NCI-H524 (cell line): ENCODE measurements at regions not wholly inside any gene's neighbourhood (a gene's known extent, or its start where the extent isn't known, plus 50 kb on each side); places are given as distances from the start of the nearest gene placed in this dataset.
A peak's percentile ranks its signal among the peaks of the same experiment; 100 is the strongest.

Source experiments
- DNase-seq, 2 experiments: peaks; one replicate each; lab custom pipeline; 2025; lab: John Stamatoyannopoulos, UW

GRCh38 chr20:11296221-11296620 lies 621.5 kb upstream of the BTBD3 start:
- DNase-seq: no peak

- DNase-seq: peak in 1 of 2 experiments; percentile 3
These were observed 620.7 kb upstream of the BTBD3 start for GRCh38 chr20:11296951-11297350.

GRCh38 chr20:11301699-11302098 lies 616.0 kb upstream of the BTBD3 start:
- no peak for DNase-seq

- no peak for DNase-seq
These were observed 615.3 kb upstream of the BTBD3 start for GRCh38 chr20:11302436-11302835.

GRCh38 chr20:11304795-11305194 lies 612.9 kb upstream of the BTBD3 start:
- no peak for DNase-seq

- DNase-seq: no peak
These were observed 612.3 kb upstream of the BTBD3 start for GRCh38 chr20:11305406-11305805.

GRCh38 chr20:11311659-11312224 lies 606.0 kb upstream of the BTBD3 start:
- peak; percentile 2 to 48 for DNase-seq

GRCh38 chr20:11315525-11315924 lies 602.2 kb upstream of the BTBD3 start:
- no peak for DNase-seq

- DNase-seq: no peak
These were observed 601.4 kb upstream of the BTBD3 start for GRCh38 chr20:11316244-11316643.

- DNase-seq: no peak
These were observed 597.7 kb upstream of the BTBD3 start for GRCh38 chr20:11320033-11320432.

GRCh38 chr20:11323816-11324215 lies 593.9 kb upstream of the BTBD3 start:
- no peak for DNase-seq

GRCh38 chr20:11324990-11325389 lies 592.7 kb upstream of the BTBD3 start:
- DNase-seq: no peak

- no peak for DNase-seq
These were observed 588.9 kb upstream of the BTBD3 start for GRCh38 chr20:11328839-11329238.

- DNase-seq: no peak
These were observed 588.4 kb upstream of the BTBD3 start for GRCh38 chr20:11329271-11329670.

GRCh38 chr20:11331096-11331495 lies 586.6 kb upstream of the BTBD3 start:
- no peak for DNase-seq

- no peak for DNase-seq
These were observed 585.3 kb upstream of the BTBD3 start for GRCh38 chr20:11332381-11332780.

GRCh38 chr20:11333634-11334033 lies 584.1 kb upstream of the BTBD3 start:
- DNase-seq: no peak

- DNase-seq: no peak
These were observed 580.1 kb upstream of the BTBD3 start for GRCh38 chr20:11337361-11338130.

GRCh38 chr20:11338496-11339306 lies 579.0 kb upstream of the BTBD3 start:
- no peak for DNase-seq

GRCh38 chr20:11344939-11345338 lies 572.8 kb upstream of the BTBD3 start:
- DNase-seq: no peak

GRCh38 chr20:11347738-11348137 lies 570.0 kb upstream of the BTBD3 start:
- DNase-seq: no peak

GRCh38 chr20:11350126-11351005 lies 567.3 kb upstream of the BTBD3 start:
- no peak for DNase-seq
